Kidney (tissue), 13 donors: ENCODE measurements at regions not wholly inside any gene's neighbourhood (a gene's known extent, or its start where the extent isn't known, plus 50 kb on each side); places are given as distances from the start of the nearest gene placed in this dataset.

Experiments used
- DNase-seq, 5 donors: peaks; one replicate each; pipeline ENCODE4 v3.0.0-alpha.2; 2013 to 2020
- FAIRE-seq: peaks from 2 replicates; lab custom pipeline; 2012; peaks lifted over from hg19 to GRCh38; lab: Jason Lieb, UNC
- H3K27ac ChIP-seq, 2 donors: one replicate each; pipeline ENCODE4 v1.7.0; 2013; ENCODE audit warnings: low read depth in 2 of 2, low read length in 2 of 2, inconsistent platforms in 1 of 2
- H3K27me3 ChIP-seq: one replicate; pipeline ENCODE4 v1.7.1; 2013; ENCODE audit warnings: low read length, inconsistent platforms; ENCODE audit not compliant: control insufficient read depth, insufficient read depth
- H3K36me3 ChIP-seq, 3 donors: one replicate each; pipeline versions ENCODE4 v1.7.0 to v1.7.1; 2013; ENCODE audit warnings: low read length in 3 of 3, control low read depth in 1 of 3, inconsistent platforms in 1 of 3; ENCODE audit not compliant: insufficient read depth in 3 of 3, control insufficient read depth in 2 of 3
- H3K4me1 ChIP-seq, 3 donors: one replicate each; pipeline versions ENCODE4 v1.7.0 to v1.7.1; 2013; ENCODE audit warnings: low read length in 3 of 3, inconsistent platforms in 1 of 3, low read depth in 1 of 3; ENCODE audit not compliant: control insufficient read depth in 2 of 3, insufficient read depth in 2 of 3
- H3K4me3 ChIP-seq, 3 donors: one replicate each; pipeline versions ENCODE4 v1.7.0 to v1.8.1; 2013; ENCODE audit warnings: low read length in 3 of 3, control low read depth in 1 of 3, inconsistent platforms in 1 of 3
- H3K9ac ChIP-seq, 3 donors: one replicate each; pipeline versions ENCODE4 v1.7.0 to v1.7.1; 2013; ENCODE audit warnings: low read length in 3 of 3, control low read depth in 1 of 3, inconsistent platforms in 1 of 3
- H3K9me3 ChIP-seq, 3 donors: one replicate each; pipeline versions ENCODE4 v1.7.0 to v1.7.1; 2013; ENCODE audit warnings: low read length in 3 of 3, control low read depth in 1 of 3, inconsistent platforms in 1 of 3; ENCODE audit not compliant: control insufficient read depth in 2 of 3, insufficient read depth in 1 of 3
- CTCF ChIP-seq: IDR thresholded peaks from 3 replicates; pipeline ENCODE4 v1.5.1; 2012; ENCODE audit warnings: mild to moderate bottlenecking, moderate library complexity, borderline replicate concordance; ENCODE audit not compliant: insufficient read depth; ENCODE audit errors: extremely low read depth
- intact Hi-C: fragments of 100-400 bp; cut with DNase I; formaldehyde crosslinking; loops from one replicate; pipeline ENCODE4 v1.11.1; 2022
- donor health status: control.
- donor health status: control.
- donor health status: control.
- donor health status: control.
- donor health status: control.
- donor health status: DM: yes; HTN: yes; CAD: no.
- donor health status: Normal renal cell carcinoma (clear cell type).

GRCh38 chr3:106345353-106346027, 476.7 kb upstream of the CBLB start:
- no peak overlapping the region for H3K4me3 ChIP-seq
- FAIRE-seq (no peak), DNase-seq (peak in 1 of 5 donors; percentile 6)

GRCh38 chr3:106347350-106347749, 478.5 kb upstream of the CBLB start:
- no peak overlapping the region for H3K27ac ChIP-seq
- H3K27me3 ChIP-seq = no peaks in the 10 kb centered on the region
- H3K4me3 ChIP-seq = no peak overlapping the region
- no peaks in the 10 kb centered on the region for H3K9me3 ChIP-seq
- no peak overlapping the region for H3K9ac ChIP-seq
- FAIRE-seq (no peak), DNase-seq (no peak)
- H3K4me1 ChIP-seq = no peaks in the 10 kb centered on the region
- intact Hi-C loops = no loop called here
- H3K36me3 ChIP-seq = no peaks in the 10 kb centered on the region
- no peak for TF ChIP-seq CTCF

More at GRCh38 chr3:106345353-106346027, 476.7 kb upstream of the CBLB start:
- H3K27me3 ChIP-seq = no peaks in the 10 kb centered on the region
- H3K4me1 ChIP-seq = no peaks in the 10 kb centered on the region
- H3K9ac ChIP-seq = no peak overlapping the region
- H3K9me3 ChIP-seq = no peaks in the 10 kb centered on the region
- TF ChIP-seq CTCF = no peak
- intact Hi-C loops = no loop called here
- no peaks in the 10 kb centered on the region for H3K36me3 ChIP-seq
- no peak overlapping the region for H3K27ac ChIP-seq

GRCh38 chr3:106348139-106348690, 479.4 kb upstream of the CBLB start:
- intact Hi-C loops = no loop called here
- H3K9ac ChIP-seq = no peak overlapping the region
- DNase-seq = peak in 1 of 5 donors; percentile 6
- H3K27me3 ChIP-seq = no peaks in the 10 kb centered on the region
- no peak for TF ChIP-seq CTCF
- H3K4me1 ChIP-seq = no peaks in the 10 kb centered on the region
- H3K36me3 ChIP-seq = no peaks in the 10 kb centered on the region
- no peak overlapping the region for H3K4me3 ChIP-seq
- H3K27ac ChIP-seq = no peak overlapping the region
- H3K9me3 ChIP-seq = no peaks in the 10 kb centered on the region
- no peak for FAIRE-seq
